ENCODE measurements at regions not wholly inside any gene's neighbourhood (a gene's known extent, or its start where the extent isn't known, plus 50 kb on each side); places are given as distances from the start of the nearest gene placed in this dataset.
"Not testable (repeated sequence)": the region's sequence is repeated elsewhere in the genome, so short reads cannot be mapped to it uniquely, and the experiment has no call there.

DNA sequence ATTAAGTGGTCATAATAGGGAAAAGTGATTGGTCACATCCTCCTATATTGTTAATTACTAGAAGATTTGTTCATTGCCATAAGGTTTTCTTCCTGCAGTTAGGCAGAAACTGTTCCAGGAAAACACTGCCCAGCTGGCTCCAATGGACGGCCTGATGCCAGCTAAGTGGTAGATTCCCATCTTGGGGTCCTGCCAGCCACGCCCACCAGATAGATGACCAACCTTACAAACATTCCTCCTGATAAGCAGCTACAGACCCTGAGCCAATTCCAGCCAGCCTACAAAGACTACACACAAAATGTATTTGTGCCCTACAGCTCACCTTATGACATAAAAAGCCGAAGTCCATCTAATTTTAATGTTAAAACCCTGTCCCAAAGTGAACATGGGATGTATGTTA, 685.9 kb upstream of the USP15 start:
- H3K9me3 ChIP-seq (ENCODE audit: control insufficient read depth in 3 of 3, low read length in 3 of 3): no peaks in the 10 kb centered on the region
- H3K27me3 ChIP-seq (ENCODE audit: control insufficient read depth in 3 of 3, insufficient read depth in 3 of 3, low read length in 3 of 3): no peaks in the 10 kb centered on the region

DNA sequence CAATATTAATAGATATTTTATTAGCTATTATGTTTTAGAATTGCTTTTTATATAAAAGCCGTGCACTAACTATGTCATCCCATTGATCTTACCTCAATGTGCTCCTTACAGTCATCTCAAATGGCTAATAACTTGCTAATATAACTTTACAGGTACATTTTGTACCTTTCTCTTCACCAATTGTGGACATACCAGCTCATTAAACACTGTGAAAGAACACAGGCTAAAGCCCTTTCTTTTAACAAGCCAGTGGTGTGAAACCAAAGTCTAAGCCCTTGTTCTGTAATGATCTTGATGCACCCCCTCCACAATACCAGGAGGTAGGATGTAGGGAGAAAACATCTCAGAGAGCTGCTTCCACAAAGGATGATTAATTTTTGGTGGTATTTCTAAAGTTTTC, 675.3 kb upstream of the USP15 start:
- no peaks in the 10 kb centered on the region for H3K27me3 ChIP-seq (ENCODE audit: control insufficient read depth in 3 of 3, insufficient read depth in 3 of 3, low read length in 3 of 3)
- no peak overlapping the region for H3K27ac ChIP-seq (ENCODE audit: low read depth, low read length)
- no peaks in the 10 kb centered on the region for H3K36me3 ChIP-seq (ENCODE audit: control insufficient read depth in 3 of 3, insufficient read depth in 3 of 3, low read length in 3 of 3)
- no peak overlapping the region for H3K9ac ChIP-seq (ENCODE audit: low read depth in 1 of 3, low read length in 3 of 3)
- no peak overlapping the region for H3K4me3 ChIP-seq (ENCODE audit: low read length in 3 of 3)
- H3K9me3 ChIP-seq (ENCODE audit: control insufficient read depth in 3 of 3, low read length in 3 of 3): no peaks in the 10 kb centered on the region
- no peaks in the 10 kb centered on the region for H3K4me1 ChIP-seq (ENCODE audit: control insufficient read depth in 3 of 3, insufficient read depth in 3 of 3, low read length in 3 of 3)

More for the DNA sequence above, 685.9 kb upstream of the USP15 start:
- Histone ChIP-seq H3K4me3 (ENCODE audit: low read length in 3 of 3) (no peak overlapping the region), H3K27ac (ENCODE audit: low read depth, low read length) (no peak overlapping the region), H3K36me3 (ENCODE audit: control insufficient read depth in 3 of 3, insufficient read depth in 3 of 3, low read length in 3 of 3) (no peaks in the 10 kb centered on the region), H3K9ac (ENCODE audit: low read depth in 1 of 3, low read length in 3 of 3) (no peak overlapping the region), H3K4me1 (ENCODE audit: control insufficient read depth in 3 of 3, insufficient read depth in 3 of 3, low read length in 3 of 3) (no peaks in the 10 kb centered on the region)

DNA sequence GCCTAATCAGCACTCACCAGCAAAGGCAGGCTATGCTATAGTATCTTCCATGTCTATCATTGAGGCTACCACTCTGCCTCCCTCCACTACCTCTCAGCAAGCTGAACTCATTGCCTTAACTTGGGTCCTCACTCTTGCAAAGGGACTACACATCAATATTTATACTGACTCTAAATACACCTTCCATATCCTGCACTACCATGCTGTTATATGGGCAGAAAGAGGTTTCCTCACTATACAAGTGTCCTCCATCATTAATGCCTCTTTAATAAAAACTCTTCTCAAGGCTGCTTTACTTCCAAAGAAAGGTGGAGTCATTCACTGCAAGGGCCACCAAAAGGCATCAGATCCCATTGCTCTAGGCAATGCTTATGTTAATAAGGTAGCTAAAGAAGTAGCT, 669.3 kb upstream of the USP15 start:
- not testable (repeated sequence) for H3K36me3 ChIP-seq (ENCODE audit: control insufficient read depth in 3 of 3, insufficient read depth in 3 of 3, low read length in 3 of 3); H3K9ac ChIP-seq (ENCODE audit: low read depth in 1 of 3, low read length in 3 of 3); H3K9me3 ChIP-seq (ENCODE audit: control insufficient read depth in 3 of 3, low read length in 3 of 3); H3K4me1 ChIP-seq (ENCODE audit: control insufficient read depth in 3 of 3, insufficient read depth in 3 of 3, low read length in 3 of 3); H3K4me3 ChIP-seq (ENCODE audit: low read length in 3 of 3); H3K27ac ChIP-seq (ENCODE audit: low read depth, low read length); H3K27me3 ChIP-seq (ENCODE audit: control insufficient read depth in 3 of 3, insufficient read depth in 3 of 3, low read length in 3 of 3)

DNA sequence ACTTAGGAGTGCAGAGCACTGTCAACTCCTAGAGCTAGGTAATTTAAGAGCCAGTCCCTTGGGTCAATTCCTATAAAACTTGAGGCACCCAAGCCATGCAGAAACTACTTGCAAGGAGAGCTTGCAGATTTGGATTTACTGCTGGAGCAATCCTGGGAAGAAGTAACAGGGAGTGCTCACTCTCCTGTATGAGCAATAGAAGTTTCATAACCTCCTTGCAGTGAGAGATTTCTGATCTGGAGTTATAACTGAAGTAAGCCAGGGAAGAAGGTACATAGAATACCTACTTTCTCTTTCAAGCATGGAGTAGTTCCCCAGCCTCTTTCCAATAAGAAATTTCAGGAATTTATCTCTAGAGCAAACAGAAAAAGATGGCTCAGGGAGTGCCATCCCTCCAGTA, 650.1 kb upstream of the USP15 start:
- no peaks in the 10 kb centered on the region for H3K36me3 ChIP-seq (ENCODE audit: control insufficient read depth in 3 of 3, insufficient read depth in 3 of 3, low read length in 3 of 3)
- no peak overlapping the region for H3K9ac ChIP-seq (ENCODE audit: low read depth in 1 of 3, low read length in 3 of 3)
- no peaks in the 10 kb centered on the region for H3K27me3 ChIP-seq (ENCODE audit: control insufficient read depth in 3 of 3, insufficient read depth in 3 of 3, low read length in 3 of 3)
- H3K4me3 ChIP-seq (ENCODE audit: low read length in 3 of 3): no peak overlapping the region
- H3K4me1 ChIP-seq (ENCODE audit: control insufficient read depth in 3 of 3, insufficient read depth in 3 of 3, low read length in 3 of 3): no peaks in the 10 kb centered on the region
- no peak overlapping the region for H3K27ac ChIP-seq (ENCODE audit: low read depth, low read length)
- H3K9me3 ChIP-seq (ENCODE audit: control insufficient read depth in 3 of 3, low read length in 3 of 3): peaks cover 0 to 2% (median 0%) of the 10 kb centered on the region in 3 donors

DNA sequence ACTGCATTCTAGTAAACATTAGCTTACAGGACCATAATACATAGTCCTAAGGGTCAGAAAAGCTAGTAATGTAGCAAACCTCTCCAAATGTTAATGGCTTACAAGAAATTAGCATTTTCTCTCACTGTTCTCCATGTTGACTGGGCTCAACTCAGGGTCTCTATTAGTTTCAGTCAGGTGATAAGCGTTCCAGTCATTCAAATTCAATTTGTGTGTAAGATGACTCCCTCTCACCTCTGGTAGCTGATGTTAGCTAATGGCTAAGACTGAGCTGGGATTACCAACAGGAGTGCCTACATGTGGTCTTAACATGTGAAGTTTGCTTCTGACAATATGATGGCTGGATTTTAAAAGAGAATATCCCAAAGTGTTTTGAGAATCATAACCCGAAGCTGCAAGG, 630.5 kb upstream of the USP15 start:
- Histone ChIP-seq H3K4me3 (ENCODE audit: low read length in 3 of 3) (no peak overlapping the region), H3K4me1 (ENCODE audit: control insufficient read depth in 3 of 3, insufficient read depth in 3 of 3, low read length in 3 of 3) (no peaks in the 10 kb centered on the region), H3K27ac (ENCODE audit: low read depth, low read length) (no peak overlapping the region), H3K27me3 (ENCODE audit: control insufficient read depth in 3 of 3, insufficient read depth in 3 of 3, low read length in 3 of 3) (no peaks in the 10 kb centered on the region), H3K9me3 (ENCODE audit: control insufficient read depth in 3 of 3, low read length in 3 of 3) (no peaks in the 10 kb centered on the region), H3K36me3 (ENCODE audit: control insufficient read depth in 3 of 3, insufficient read depth in 3 of 3, low read length in 3 of 3) (no peaks in the 10 kb centered on the region), H3K9ac (ENCODE audit: low read depth in 1 of 3, low read length in 3 of 3) (no peak overlapping the region)

DNA sequence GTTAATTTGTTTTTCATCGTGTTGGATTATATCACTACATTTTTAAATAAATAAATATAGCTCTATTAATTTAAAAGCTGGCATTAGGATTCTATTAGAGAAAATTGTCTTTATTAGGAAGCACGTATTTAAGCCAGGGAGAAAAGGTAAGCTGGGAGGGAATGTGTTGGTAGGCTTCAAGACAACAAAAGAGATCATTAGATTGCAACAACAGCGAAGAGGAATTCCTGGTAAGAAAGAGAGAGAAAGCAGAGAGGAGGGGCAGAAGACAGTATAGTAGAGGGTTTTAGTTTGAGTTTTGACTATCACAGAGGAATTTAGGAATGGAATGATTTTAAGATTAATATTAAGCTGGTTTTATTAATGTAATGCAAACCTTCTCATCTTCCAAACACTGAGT, 613.6 kb upstream of the USP15 start:
- Histone ChIP-seq H3K9me3 (ENCODE audit: control insufficient read depth in 3 of 3, low read length in 3 of 3) (no peaks in the 10 kb centered on the region), H3K36me3 (ENCODE audit: control insufficient read depth in 3 of 3, insufficient read depth in 3 of 3, low read length in 3 of 3) (no peaks in the 10 kb centered on the region), H3K27me3 (ENCODE audit: control insufficient read depth in 3 of 3, insufficient read depth in 3 of 3, low read length in 3 of 3) (no peaks in the 10 kb centered on the region), H3K4me3 (ENCODE audit: low read length in 3 of 3) (no peak overlapping the region), H3K9ac (ENCODE audit: low read depth in 1 of 3, low read length in 3 of 3) (no peak overlapping the region), H3K27ac (ENCODE audit: low read depth, low read length) (no peak overlapping the region), H3K4me1 (ENCODE audit: control insufficient read depth in 3 of 3, insufficient read depth in 3 of 3, low read length in 3 of 3) (no peaks in the 10 kb centered on the region)

DNA sequence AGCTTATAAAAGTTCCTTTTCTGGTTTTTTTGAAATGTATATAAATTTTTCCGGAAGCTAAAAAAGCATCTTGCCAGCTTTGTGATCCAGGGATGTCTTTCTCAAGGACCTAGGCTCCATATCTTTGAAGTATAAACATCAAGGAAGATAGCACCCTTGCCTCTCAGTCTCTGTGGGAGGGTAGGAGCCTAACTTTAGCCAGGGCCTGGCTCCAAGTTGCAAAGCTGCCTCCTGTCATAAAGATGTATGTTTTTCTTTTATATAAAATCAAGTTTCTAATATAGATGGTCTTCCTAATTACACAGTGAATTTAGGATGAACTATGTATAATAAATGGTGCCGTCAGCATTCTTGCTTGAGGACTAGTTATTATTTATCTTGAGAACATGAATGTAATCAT, 612.6 kb upstream of the USP15 start:
- Histone ChIP-seq H3K4me1 (ENCODE audit: control insufficient read depth in 3 of 3, insufficient read depth in 3 of 3, low read length in 3 of 3) (no peaks in the 10 kb centered on the region), H3K4me3 (ENCODE audit: low read length in 3 of 3) (no peak overlapping the region), H3K36me3 (ENCODE audit: control insufficient read depth in 3 of 3, insufficient read depth in 3 of 3, low read length in 3 of 3) (no peaks in the 10 kb centered on the region), H3K27ac (ENCODE audit: low read depth, low read length) (no peak overlapping the region), H3K9me3 (ENCODE audit: control insufficient read depth in 3 of 3, low read length in 3 of 3) (no peaks in the 10 kb centered on the region), H3K9ac (ENCODE audit: low read depth in 1 of 3, low read length in 3 of 3) (no peak overlapping the region), H3K27me3 (ENCODE audit: control insufficient read depth in 3 of 3, insufficient read depth in 3 of 3, low read length in 3 of 3) (no peaks in the 10 kb centered on the region)

DNA sequence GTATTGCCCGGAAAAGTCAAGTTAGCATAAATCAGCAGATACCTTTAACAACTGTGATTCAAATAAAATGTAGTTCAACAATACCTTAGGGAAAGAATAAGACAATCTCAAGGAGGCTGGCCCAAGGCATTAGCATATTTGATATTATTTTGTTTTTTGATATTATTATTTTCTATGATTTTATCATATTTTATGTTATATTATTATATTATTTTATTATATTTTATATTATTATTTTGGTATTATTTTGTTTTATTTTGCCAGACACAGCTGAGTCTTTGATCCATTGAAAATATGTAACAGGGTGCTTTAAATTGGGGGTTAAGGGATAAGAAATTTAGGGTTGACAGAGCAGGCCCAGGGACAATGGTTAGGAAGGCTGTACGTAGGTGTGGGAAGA, 607.9 kb upstream of the USP15 start:
- H3K9me3 ChIP-seq (ENCODE audit: control insufficient read depth in 3 of 3, low read length in 3 of 3): no peaks in the 10 kb centered on the region
- H3K9ac ChIP-seq (ENCODE audit: low read depth in 1 of 3, low read length in 3 of 3): no peak overlapping the region
- no peaks in the 10 kb centered on the region for H3K27me3 ChIP-seq (ENCODE audit: control insufficient read depth in 3 of 3, insufficient read depth in 3 of 3, low read length in 3 of 3)
- no peaks in the 10 kb centered on the region for H3K4me1 ChIP-seq (ENCODE audit: control insufficient read depth in 3 of 3, insufficient read depth in 3 of 3, low read length in 3 of 3)
- no peak overlapping the region for H3K27ac ChIP-seq (ENCODE audit: low read depth, low read length)
- H3K36me3 ChIP-seq (ENCODE audit: control insufficient read depth in 3 of 3, insufficient read depth in 3 of 3, low read length in 3 of 3): no peaks in the 10 kb centered on the region
- no peak overlapping the region for H3K4me3 ChIP-seq (ENCODE audit: low read length in 3 of 3)

DNA sequence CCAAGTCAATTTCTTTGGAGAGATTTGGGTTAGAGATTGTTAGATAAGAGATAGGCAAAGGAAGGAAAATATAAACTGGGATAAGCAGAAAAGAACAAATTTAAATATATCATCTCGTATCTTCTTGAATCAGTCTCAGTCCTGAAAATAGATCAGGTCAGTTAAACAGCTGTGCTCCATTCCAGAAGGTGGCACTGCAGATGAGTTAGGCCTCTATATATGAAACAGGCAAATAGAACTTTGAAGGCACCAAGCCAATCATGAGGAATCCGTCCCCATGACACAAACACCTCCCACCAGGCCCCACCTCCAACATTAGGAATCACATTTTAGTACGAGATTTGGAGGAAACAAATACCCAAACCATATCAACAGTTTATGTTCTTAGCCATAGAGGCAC, 605.5 kb upstream of the USP15 start:
- no peak overlapping the region for H3K4me3 ChIP-seq (ENCODE audit: low read length in 3 of 3)
- no peaks in the 10 kb centered on the region for H3K36me3 ChIP-seq (ENCODE audit: control insufficient read depth in 3 of 3, insufficient read depth in 3 of 3, low read length in 3 of 3)
- no peak overlapping the region for H3K9ac ChIP-seq (ENCODE audit: low read depth in 1 of 3, low read length in 3 of 3)
- H3K9me3 ChIP-seq (ENCODE audit: control insufficient read depth in 3 of 3, low read length in 3 of 3): no peaks in the 10 kb centered on the region
- no peaks in the 10 kb centered on the region for H3K4me1 ChIP-seq (ENCODE audit: control insufficient read depth in 3 of 3, insufficient read depth in 3 of 3, low read length in 3 of 3)
- no peak overlapping the region for H3K27ac ChIP-seq (ENCODE audit: low read depth, low read length)
- H3K27me3 ChIP-seq (ENCODE audit: control insufficient read depth in 3 of 3, insufficient read depth in 3 of 3, low read length in 3 of 3): no peaks in the 10 kb centered on the region

DNA sequence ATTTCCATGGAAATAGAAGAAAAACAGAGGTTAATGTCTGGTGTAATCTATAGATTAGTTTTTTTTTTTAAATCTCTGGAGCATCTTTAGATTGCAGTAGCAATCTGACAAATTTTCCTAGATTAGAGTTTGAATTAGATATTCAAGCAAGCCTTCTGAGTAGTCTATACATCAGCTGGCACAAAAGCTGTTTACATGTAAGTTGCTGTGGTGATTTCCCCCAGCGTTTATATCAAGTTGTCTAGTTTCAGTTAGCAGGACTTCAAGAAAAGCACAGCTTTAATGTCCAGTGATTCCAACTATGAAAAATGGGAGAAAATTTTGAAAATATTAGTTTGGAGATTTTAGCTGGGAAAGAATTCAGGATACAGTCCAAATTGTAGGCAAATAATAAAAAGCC, 605.0 kb upstream of the USP15 start:
- H3K4me1 ChIP-seq (ENCODE audit: control insufficient read depth in 3 of 3, insufficient read depth in 3 of 3, low read length in 3 of 3): no peaks in the 10 kb centered on the region
- H3K9ac ChIP-seq (ENCODE audit: low read depth in 1 of 3, low read length in 3 of 3): no peak overlapping the region
- H3K27ac ChIP-seq (ENCODE audit: low read depth, low read length): no peak overlapping the region

DNA sequence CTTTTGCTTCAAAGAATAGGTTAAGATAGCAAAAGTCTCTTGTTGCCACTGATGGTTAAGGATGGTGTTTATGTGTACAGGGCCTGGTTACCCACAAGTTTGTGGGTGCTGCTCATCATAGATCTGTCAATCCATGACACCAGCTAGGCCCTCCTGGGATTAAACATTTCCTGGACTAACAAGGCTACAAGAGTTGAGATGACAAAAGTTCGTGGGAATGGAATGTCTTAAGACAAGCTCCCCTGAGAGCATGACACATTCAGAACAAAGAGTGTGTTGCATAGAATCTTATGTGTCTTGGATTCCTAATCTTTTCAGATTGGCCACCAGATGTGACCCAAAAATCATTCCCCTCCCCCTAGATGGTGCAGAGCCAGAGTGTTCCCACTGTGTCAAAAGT, 592.5 kb upstream of the USP15 start:
- H3K27ac ChIP-seq (ENCODE audit: low read depth, low read length): no peak overlapping the region
- peaks cover 0 to 3% (median 0%) of the 10 kb centered on the region in 3 donors for H3K9me3 ChIP-seq (ENCODE audit: control insufficient read depth in 3 of 3, low read length in 3 of 3)
- no peak overlapping the region for H3K4me3 ChIP-seq (ENCODE audit: low read length in 3 of 3)
- H3K9ac ChIP-seq (ENCODE audit: low read depth in 1 of 3, low read length in 3 of 3): no peak overlapping the region
- H3K36me3 ChIP-seq (ENCODE audit: control insufficient read depth in 3 of 3, insufficient read depth in 3 of 3, low read length in 3 of 3): no peaks in the 10 kb centered on the region
- H3K27me3 ChIP-seq (ENCODE audit: control insufficient read depth in 3 of 3, insufficient read depth in 3 of 3, low read length in 3 of 3): no peaks in the 10 kb centered on the region
- no peaks in the 10 kb centered on the region for H3K4me1 ChIP-seq (ENCODE audit: control insufficient read depth in 3 of 3, insufficient read depth in 3 of 3, low read length in 3 of 3)

More for the DNA sequence above, 605.0 kb upstream of the USP15 start:
- Histone ChIP-seq H3K4me3 (ENCODE audit: low read length in 3 of 3) (no peak overlapping the region), H3K36me3 (ENCODE audit: control insufficient read depth in 3 of 3, insufficient read depth in 3 of 3, low read length in 3 of 3) (no peaks in the 10 kb centered on the region), H3K27me3 (ENCODE audit: control insufficient read depth in 3 of 3, insufficient read depth in 3 of 3, low read length in 3 of 3) (no peaks in the 10 kb centered on the region), H3K9me3 (ENCODE audit: control insufficient read depth in 3 of 3, low read length in 3 of 3) (no peaks in the 10 kb centered on the region)

Data from skeletal muscle tissue (tissue), 3 donors.